ENCODE measurements at regions not wholly inside any gene's neighbourhood (a gene's known extent, or its start where the extent isn't known, plus 50 kb on each side); places are given as distances from the start of the nearest gene placed in this dataset.

GRCh38 chr4:123114084-123114914 is 191.9 kb upstream of the NUDT6 start:
- no peak for TF ChIP-seq CTCF (IDR thresholded peaks at IDR 0.05; ENCODE audit: insufficient read depth, low read depth, low read length)
- TF ChIP-seq EZH2 (IDR thresholded peaks at IDR 0.05; ENCODE audit: insufficient read depth, low read length): no peak

Measured in astrocyte (in vitro differentiated cells and primary cell).